Lung (tissue), 11 donors: ENCODE measurements at regions not wholly inside any gene's neighbourhood (a gene's known extent, or its start where the extent isn't known, plus 50 kb on each side); places are given as distances from the start of the nearest gene placed in this dataset.

ENCODE experiments used
- ATAC-seq: fragments of 200-7000 bp; cut with Tn5 transposase; one replicate; pipeline ENCODE4 v1.9.1; 2020; ENCODE audit warnings: moderate number of reproducible peaks; ENCODE audit not compliant: insufficient read depth, low FRiP score
- DNase-seq, 3 donors: peaks; one replicate each; pipeline ENCODE4 v3.0.0-alpha.2; 2013 to 2017
- H3K27ac ChIP-seq, 2 donors: one replicate each; pipeline ENCODE4 v1.5.1; 2013; ENCODE audit warnings: mild to moderate bottlenecking in 2 of 2, moderate library complexity in 2 of 2, control low read depth in 1 of 2, inconsistent platforms in 1 of 2, low read depth in 1 of 2, low read length in 1 of 2
- H3K27me3 ChIP-seq, 3 donors: one replicate each; pipeline ENCODE4 v1.5.1; 2013; ENCODE audit warnings: low read length in 2 of 3; ENCODE audit not compliant: control insufficient read depth in 3 of 3, insufficient read depth in 3 of 3
- H3K36me3 ChIP-seq, 4 donors: one replicate each; pipeline ENCODE4 v1.5.1; 2013; ENCODE audit warnings: low read length in 4 of 4, mild to moderate bottlenecking in 1 of 4, moderate library complexity in 1 of 4; ENCODE audit not compliant: control insufficient read depth in 4 of 4, insufficient read depth in 4 of 4
- H3K4me1 ChIP-seq, 5 donors: one replicate each; pipeline ENCODE4 v1.5.1; 2013; ENCODE audit warnings: low read length in 5 of 5, mild to moderate bottlenecking in 2 of 5, moderate library complexity in 1 of 5; ENCODE audit not compliant: control insufficient read depth in 5 of 5, insufficient read depth in 5 of 5
- H3K4me3 ChIP-seq: one replicate; pipeline ENCODE4 v1.5.1; 2013; ENCODE audit warnings: mild to moderate bottlenecking, control low read depth, moderate library complexity
- H3K9ac ChIP-seq, 2 donors: one replicate each; pipeline ENCODE4 v1.5.1; 2013; ENCODE audit warnings: low read length in 2 of 2, control low read depth in 1 of 2; ENCODE audit not compliant: insufficient read depth in 1 of 2
- H3K9me3 ChIP-seq, 4 donors: one replicate each; pipeline ENCODE4 v1.5.1; 2013; ENCODE audit warnings: low read length in 3 of 4, mild to moderate bottlenecking in 1 of 4, moderate library complexity in 1 of 4; ENCODE audit not compliant: control insufficient read depth in 4 of 4, insufficient read depth in 3 of 4
- WGBS, 2 donors: extraction: QIAGEN DNeasy Blood & Tissue Kit; methylation state at CpG; one replicate each; pipeline ENCODE4 v1.1.7; 2013; 5-methylcytosine and 5-hydroxymethylcytosine counted together
- TF ChIP-seq, protein P1 (sequence below): IDR thresholded peaks from 2 replicates; pipeline ENCODE4 v1.5.1; 2012; ENCODE audit warnings: mild to moderate bottlenecking; ENCODE audit errors: control extremely low read depth, extremely low read depth
- donor health status: control.
- donor health status: control.
- donor health status: Bipolar disorder and iron deficiency.
- donor health status: healthy.
- donor health status: DM: yes; HTN: yes; CAD: no.

DNA sequence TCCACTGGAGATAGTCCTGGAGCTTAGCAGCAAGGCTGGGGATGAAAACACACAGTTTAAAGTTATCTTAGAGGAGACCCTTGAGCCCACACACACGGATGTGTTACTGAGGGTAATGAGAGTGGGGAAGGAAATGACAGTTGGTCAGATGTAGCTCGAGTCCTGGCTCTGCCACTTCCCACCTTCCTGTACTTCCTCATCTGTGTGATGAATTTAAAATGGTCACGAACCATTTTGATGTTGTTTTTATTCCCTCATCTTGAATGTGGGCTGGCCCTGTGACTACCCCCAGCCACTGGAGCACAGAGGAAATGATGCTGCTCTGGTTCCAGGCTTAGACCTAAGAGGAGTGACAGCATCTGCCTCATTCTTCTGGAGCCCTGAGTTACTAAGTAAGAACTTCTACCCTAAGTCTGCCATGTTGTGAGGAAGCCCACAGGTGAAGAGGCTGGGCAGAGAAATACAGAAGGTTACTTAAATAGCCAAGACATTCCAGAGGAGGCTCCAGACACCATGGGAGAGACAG, 141.2 kb downstream of the NRN1 start:
- WGBS, 2 donors = 12 to 44% methylated on average over 3 of the region's 3 CpGs
- H3K9ac ChIP-seq = no peak overlapping the region
- no peaks in the 10 kb centered on the region for H3K36me3 ChIP-seq
- no peak overlapping the region for H3K4me3 ChIP-seq
- no peaks in the 10 kb centered on the region for H3K27me3 ChIP-seq
- ATAC-seq (no peak), DNase-seq (no peak)
- TF ChIP-seq, protein P1, sequence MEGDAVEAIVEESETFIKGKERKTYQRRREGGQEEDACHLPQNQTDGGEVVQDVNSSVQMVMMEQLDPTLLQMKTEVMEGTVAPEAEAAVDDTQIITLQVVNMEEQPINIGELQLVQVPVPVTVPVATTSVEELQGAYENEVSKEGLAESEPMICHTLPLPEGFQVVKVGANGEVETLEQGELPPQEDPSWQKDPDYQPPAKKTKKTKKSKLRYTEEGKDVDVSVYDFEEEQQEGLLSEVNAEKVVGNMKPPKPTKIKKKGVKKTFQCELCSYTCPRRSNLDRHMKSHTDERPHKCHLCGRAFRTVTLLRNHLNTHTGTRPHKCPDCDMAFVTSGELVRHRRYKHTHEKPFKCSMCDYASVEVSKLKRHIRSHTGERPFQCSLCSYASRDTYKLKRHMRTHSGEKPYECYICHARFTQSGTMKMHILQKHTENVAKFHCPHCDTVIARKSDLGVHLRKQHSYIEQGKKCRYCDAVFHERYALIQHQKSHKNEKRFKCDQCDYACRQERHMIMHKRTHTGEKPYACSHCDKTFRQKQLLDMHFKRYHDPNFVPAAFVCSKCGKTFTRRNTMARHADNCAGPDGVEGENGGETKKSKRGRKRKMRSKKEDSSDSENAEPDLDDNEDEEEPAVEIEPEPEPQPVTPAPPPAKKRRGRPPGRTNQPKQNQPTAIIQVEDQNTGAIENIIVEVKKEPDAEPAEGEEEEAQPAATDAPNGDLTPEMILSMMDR = no peak
- H3K4me1 ChIP-seq = peaks cover 0 to 2% (median 0%) of the 10 kb centered on the region in 5 donors
- no peak overlapping the region for H3K27ac ChIP-seq
- H3K9me3 ChIP-seq = peaks cover 0 to 5% (median 0%) of the 10 kb centered on the region in 4 donors

DNA sequence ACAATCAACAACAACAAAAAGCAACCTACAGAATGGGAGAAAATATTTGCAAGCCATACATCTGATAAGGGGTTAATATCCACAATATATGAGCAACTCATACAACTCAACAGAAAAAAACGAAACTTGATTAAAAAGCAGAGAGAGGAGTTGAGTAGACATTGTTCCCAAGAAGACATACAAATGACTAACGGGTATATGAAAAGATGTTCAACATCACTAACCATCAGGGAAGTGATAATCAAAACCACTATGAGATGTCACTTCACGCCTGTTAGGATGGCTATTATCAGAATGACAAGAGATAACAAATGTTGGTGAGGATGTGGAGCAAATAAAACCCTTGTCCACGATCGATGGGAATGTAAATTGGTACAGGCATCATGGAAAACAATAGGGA, 145.9 kb downstream of the NRN1 start:
- 86 to 93% methylated on average over 5 of the region's 5 CpGs for WGBS, 2 donors
- H3K27me3 ChIP-seq = peaks cover 0 to 2% (median 0%) of the 10 kb centered on the region in 3 donors
- ATAC-seq (no peak), DNase-seq (no peak)
- no peak overlapping the region for H3K27ac ChIP-seq
- TF ChIP-seq, protein P1 = no peak
- H3K4me1 ChIP-seq = peaks cover 0 to 2% (median 0%) of the 10 kb centered on the region in 5 donors
- H3K9ac ChIP-seq = no peak overlapping the region
- no peaks in the 10 kb centered on the region for H3K36me3 ChIP-seq
- H3K4me3 ChIP-seq = no peak overlapping the region
- H3K9me3 ChIP-seq = peaks cover 0 to 6% (median 0%) of the 10 kb centered on the region in 4 donors

DNA sequence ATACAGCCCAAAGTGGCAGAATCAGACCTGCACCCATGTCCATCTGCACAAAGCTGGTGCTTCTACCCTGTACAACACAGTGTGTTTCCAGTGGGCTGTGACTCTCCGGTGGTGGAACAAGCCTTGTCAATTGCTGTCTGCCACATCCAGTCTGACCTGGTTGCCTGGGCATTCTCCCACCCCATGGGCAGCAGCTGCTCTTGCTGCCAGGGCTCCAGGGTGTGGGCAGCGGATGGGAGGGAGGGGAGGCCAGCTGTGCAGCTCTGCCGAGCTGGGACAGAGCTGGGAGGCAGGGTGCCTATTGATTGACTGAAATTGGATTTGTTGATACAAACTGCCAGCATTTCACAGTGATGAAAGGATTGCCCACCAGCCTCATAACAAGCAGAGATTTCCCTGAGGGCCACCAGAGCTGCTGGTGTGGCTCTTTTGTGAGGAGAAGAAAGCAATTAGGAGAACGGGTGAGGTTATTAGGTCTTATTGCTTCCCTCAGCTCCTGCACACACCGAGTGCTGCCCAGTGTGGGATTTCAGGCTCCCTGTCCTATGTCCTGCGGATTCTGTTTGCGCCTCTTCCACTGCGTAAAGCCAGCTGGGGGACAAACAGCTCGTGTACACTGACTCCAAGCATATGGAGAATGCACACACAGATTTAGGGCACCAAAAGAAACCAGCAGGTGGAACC, 150.8 kb downstream of the NRN1 start:
- TF ChIP-seq, protein P1 = no peak
- H3K9me3 ChIP-seq = peaks cover 0 to 8% (median 0%) of the 10 kb centered on the region in 4 donors
- peaks cover 0 to 3% (median 0%) of the 10 kb centered on the region in 5 donors for H3K4me1 ChIP-seq
- 80 to 82% methylated on average over 9 of the region's 9 CpGs for WGBS, 2 donors
- H3K9ac ChIP-seq = no peak overlapping the region
- H3K27me3 ChIP-seq = peaks cover 0 to 19% (median 5%) of the 10 kb centered on the region in 3 donors
- H3K36me3 ChIP-seq = no peaks in the 10 kb centered on the region
- no peak for ATAC-seq
- H3K27ac ChIP-seq = no peak overlapping the region
- no peak overlapping the region for H3K4me3 ChIP-seq
- no peak for DNase-seq
